WERI-Rb-1 (cell line): ENCODE measurements at regions not wholly inside any gene's neighbourhood (a gene's known extent, or its start where the extent isn't known, plus 50 kb on each side); places are given as distances from the start of the nearest gene placed in this dataset.
"Not testable (repeated sequence)": the region's sequence is repeated elsewhere in the genome, so short reads cannot be mapped to it uniquely, and the experiment has no call there.

ENCODE experiments used
- DNase-seq: peaks from one replicate; pipeline ENCODE4 v3.0.0-alpha.2; 2020
- H3K27ac ChIP-seq: fragments of 250-450 bp; sonication (Bioruptor Pico); 2 replicates; pipeline ENCODE4 v1.5.1; 2020; ENCODE audit warnings: mild to moderate bottlenecking, moderate library complexity
- H3K27me3 ChIP-seq: fragments of 250-450 bp; sonication (Bioruptor Pico); 2 replicates; pipeline ENCODE4 v1.5.1; 2021; ENCODE audit warnings: mild to moderate bottlenecking, low read depth, moderate library complexity; ENCODE audit not compliant: insufficient read depth, severe bottlenecking
- H3K36me3 ChIP-seq: fragments of 250-450 bp; sonication (Bioruptor Pico); 2 replicates; pipeline ENCODE4 v1.5.1; 2020; ENCODE audit warnings: mild to moderate bottlenecking, moderate library complexity
- H3K4me3 ChIP-seq: 2 replicates; pipeline ENCODE4 v1.5.1; 2011; ENCODE audit warnings: low read depth, mild to moderate bottlenecking, control low read depth, low read length
- H3K9me3 ChIP-seq: fragments of 250-450 bp; sonication (Bioruptor Pico); 2 replicates; pipeline ENCODE4 v1.5.1; 2021; ENCODE audit warnings: mild to moderate bottlenecking, moderate library complexity; ENCODE audit not compliant: severe bottlenecking
- CTCF ChIP-seq: IDR thresholded peaks from 2 replicates; pipeline ENCODE4 v1.5.1; 2011; ENCODE audit warnings: low read depth, mild to moderate bottlenecking, control low read depth, inconsistent platforms, low read length

GRCh38 chr6:56888687-56889086 lies 66.2 kb upstream of the BEND6 start:
- Histone ChIP-seq H3K9me3 (peaks cover 3% of the 10 kb centered on the region), H3K4me3 (no peak overlapping the region), H3K36me3 (no peaks in the 10 kb centered on the region), H3K27ac (no peak overlapping the region), H3K27me3 (no peaks in the 10 kb centered on the region)
- no peak for DNase-seq
- no peak for TF ChIP-seq CTCF

GRCh38 chr6:56887086-56887485 lies 67.8 kb upstream of the BEND6 start:
- TF ChIP-seq CTCF = no peak
- no peaks in the 10 kb centered on the region for H3K9me3 ChIP-seq
- no peak for DNase-seq
- H3K4me3 ChIP-seq = no peak overlapping the region
- H3K27ac ChIP-seq = no peak overlapping the region
- no peaks in the 10 kb centered on the region for H3K27me3 ChIP-seq
- no peaks in the 10 kb centered on the region for H3K36me3 ChIP-seq

- TF ChIP-seq CTCF = no peak
- no peak overlapping the region for H3K4me3 ChIP-seq
Measured at GRCh38 chr6:56877922-56878321, 77.0 kb upstream of the BEND6 start.

GRCh38 chr6:56875961-56876360 lies 78.9 kb upstream of the BEND6 start:
- H3K4me3 ChIP-seq = no peak overlapping the region
- no peak for DNase-seq
- H3K27ac ChIP-seq = no peak overlapping the region
- H3K9me3 ChIP-seq = no peaks in the 10 kb centered on the region
- H3K36me3 ChIP-seq = no peaks in the 10 kb centered on the region
- no peaks in the 10 kb centered on the region for H3K27me3 ChIP-seq
- TF ChIP-seq CTCF = no peak

More at GRCh38 chr6:56877922-56878321, 77.0 kb upstream of the BEND6 start:
- Histone ChIP-seq H3K27ac (no peak overlapping the region), H3K36me3 (no peaks in the 10 kb centered on the region), H3K27me3 (no peaks in the 10 kb centered on the region), H3K9me3 (no peaks in the 10 kb centered on the region)
- no peak for DNase-seq

GRCh38 chr6:56875523-56875922 lies 79.4 kb upstream of the BEND6 start:
- no peak overlapping the region for H3K4me3 ChIP-seq
- H3K27ac ChIP-seq = no peak overlapping the region
- no peaks in the 10 kb centered on the region for H3K36me3 ChIP-seq
- H3K9me3 ChIP-seq = no peaks in the 10 kb centered on the region
- no peaks in the 10 kb centered on the region for H3K27me3 ChIP-seq
- DNase-seq = no peak
- no peak for TF ChIP-seq CTCF

- DNase-seq = no peak
- no peaks in the 10 kb centered on the region for H3K27me3 ChIP-seq
- no peaks in the 10 kb centered on the region for H3K36me3 ChIP-seq
- H3K9me3 ChIP-seq = no peaks in the 10 kb centered on the region
- H3K27ac ChIP-seq = no peak overlapping the region
- no peak overlapping the region for H3K4me3 ChIP-seq
- TF ChIP-seq CTCF = no peak
Measured at GRCh38 chr6:56874328-56874727, 80.6 kb upstream of the BEND6 start.

GRCh38 chr6:56870053-56870452 lies 84.9 kb upstream of the BEND6 start:
- not testable (repeated sequence) for H3K4me3 ChIP-seq, DNase-seq, H3K27me3 ChIP-seq, H3K36me3 ChIP-seq, H3K27ac ChIP-seq, H3K9me3 ChIP-seq
